ENCODE measurements at regions not wholly inside any gene's neighbourhood (a gene's known extent, or its start where the extent isn't known, plus 50 kb on each side); places are given as distances from the start of the nearest gene placed in this dataset.

GRCh38 chr18:71784777-71785176, 759.4 kb downstream of the CBLN2 start:
- ATAC-seq (peak in 3 of 4 donors; percentile 28 to 56 (median 35)), DNase-seq (no peak)
- Histone ChIP-seq H3K27me3 (no peaks in the 10 kb centered on the region), H3K9me3 (no peaks in the 10 kb centered on the region), H3K36me3 (no peaks in the 10 kb centered on the region), H3K27ac (no peak overlapping the region), H3K4me3 (no peak overlapping the region), H3K4me1 (no peaks in the 10 kb centered on the region)
- WGBS (ENCODE audit: insufficient coverage, low coverage, low lambda C conversion rate, missing lambda C conversion rate), result 40% methylated on average over 4 of the region's 4 CpGs
- intact Hi-C loops (cut with DNase I), result no loop called here
- no peak for TF ChIP-seq POLR2A (IDR thresholded peaks at IDR 0.05)
- peak; percentile 13 to 40 (median 28) for TF ChIP-seq CTCF (IDR thresholded peaks at IDR 0.05)

GRCh38 chr18:71760541-71760940, 783.6 kb downstream of the CBLN2 start:
- Histone ChIP-seq H3K9me3 (no peaks in the 10 kb centered on the region), H3K4me1 (no peaks in the 10 kb centered on the region), H3K27ac (no peak overlapping the region), H3K4me3 (no peak overlapping the region), H3K36me3 (no peaks in the 10 kb centered on the region), H3K27me3 (no peaks in the 10 kb centered on the region)
- intact Hi-C loops (cut with DNase I), result no loop called here
- 52% methylated on average over 5 of the region's 5 CpGs for WGBS (ENCODE audit: insufficient coverage, low coverage, low lambda C conversion rate, missing lambda C conversion rate)
- TF ChIP-seq POLR2A (IDR thresholded peaks at IDR 0.05) (no peak), CTCF (IDR thresholded peaks at IDR 0.05) (no peak)
- no peak for DNase-seq
- ATAC-seq, result no peak

GRCh38 chr18:71754246-71754645, 789.9 kb downstream of the CBLN2 start:
- WGBS (ENCODE audit: insufficient coverage, low coverage, low lambda C conversion rate, missing lambda C conversion rate), result 60% methylated on average over 1 of the region's 1 CpG
- Histone ChIP-seq H3K27me3 (no peaks in the 10 kb centered on the region), H3K4me3 (no peak overlapping the region), H3K27ac (no peak overlapping the region), H3K4me1 (no peaks in the 10 kb centered on the region), H3K9me3 (no peaks in the 10 kb centered on the region), H3K36me3 (no peaks in the 10 kb centered on the region)
- DNase-seq (no peak), ATAC-seq (no peak)
- TF ChIP-seq POLR2A (IDR thresholded peaks at IDR 0.05), result no peak
- no peak for TF ChIP-seq CTCF (IDR thresholded peaks at IDR 0.05)
- intact Hi-C loops (cut with DNase I), result no loop called here

- 50% methylated on average over 4 of the region's 4 CpGs for WGBS (ENCODE audit: insufficient coverage, low coverage, low lambda C conversion rate, missing lambda C conversion rate)
- no peaks in the 10 kb centered on the region for H3K4me1 ChIP-seq
- no peaks in the 10 kb centered on the region for H3K27me3 ChIP-seq
- intact Hi-C loops (cut with DNase I), result no loop called here
- no peak for ATAC-seq
- H3K4me3 ChIP-seq, result no peak overlapping the region
- H3K27ac ChIP-seq, result no peak overlapping the region
- H3K36me3 ChIP-seq, result no peaks in the 10 kb centered on the region
- TF ChIP-seq POLR2A (IDR thresholded peaks at IDR 0.05) (no peak), CTCF (IDR thresholded peaks at IDR 0.05) (no peak)
- DNase-seq, result no peak
- H3K9me3 ChIP-seq, result no peaks in the 10 kb centered on the region
Measured at GRCh38 chr18:71743634-71744033, 800.5 kb downstream of the CBLN2 start.

- Histone ChIP-seq H3K27ac (no peak overlapping the region), H3K9me3 (no peaks in the 10 kb centered on the region), H3K4me1 (no peaks in the 10 kb centered on the region), H3K36me3 (no peaks in the 10 kb centered on the region), H3K4me3 (no peak overlapping the region), H3K27me3 (no peaks in the 10 kb centered on the region)
- DNase-seq, result no peak
- intact Hi-C loops (cut with DNase I), result no loop called here
- 83% methylated on average over 2 of the region's 2 CpGs for WGBS (ENCODE audit: insufficient coverage, low coverage, low lambda C conversion rate, missing lambda C conversion rate)
- no peak for TF ChIP-seq CTCF (IDR thresholded peaks at IDR 0.05)
- no peak for TF ChIP-seq POLR2A (IDR thresholded peaks at IDR 0.05)
- no peak for ATAC-seq
Measured at GRCh38 chr18:71729611-71730010, 814.5 kb downstream of the CBLN2 start.

Measured in right lobe of liver (tissue), 6 donors.